SU-DHL-6 (cell line): ENCODE measurements at regions not wholly inside any gene's neighbourhood (a gene's known extent, or its start where the extent isn't known, plus 50 kb on each side); places are given as distances from the start of the nearest gene placed in this dataset.

Experiments
- CTCF ChIP-seq: fragments of 200-600 bp; sonication (generic); IDR thresholded peaks from one replicate; pipeline ENCODE4 v1.5.1; 2017; ENCODE audit warnings: antibody characterized with exemption, mild to moderate bottlenecking, low read length, moderate library complexity; ENCODE audit not compliant: insufficient read depth, poor library complexity, severe bottlenecking
- EZH2phosphoT487 ChIP-seq: fragments of 200-600 bp; sonication (generic), shearing (Covaris generic); conservative IDR thresholded peaks from 2 replicates; pipeline ENCODE4 v1.6.1; 2018; ENCODE audit warnings: mild to moderate bottlenecking, antibody characterized with exemption, low read length, moderate library complexity, mixed read lengths

GRCh38 chr2:192539306-192539705, 344.6 kb upstream of the TMEFF2 start:
- TF ChIP-seq CTCF (no peak), EZH2phosphoT487 (no peak)
